Activated CD8-positive, alpha-beta memory T cell treated with anti-CD3 and anti-CD28 coated beads for 1 hour (primary cell): ENCODE measurements at regions not wholly inside any gene's neighbourhood (a gene's known extent, or its start where the extent isn't known, plus 50 kb on each side); places are given as distances from the start of the nearest gene placed in this dataset.

Source experiments
- DNase-seq, 2 donors: peaks; one replicate each; pipeline ENCODE4 v3.0.0-alpha.2; 2020; ENCODE audit warnings: low read depth in 1 of 2; ENCODE audit errors: extremely low read depth in 1 of 2

DNA sequence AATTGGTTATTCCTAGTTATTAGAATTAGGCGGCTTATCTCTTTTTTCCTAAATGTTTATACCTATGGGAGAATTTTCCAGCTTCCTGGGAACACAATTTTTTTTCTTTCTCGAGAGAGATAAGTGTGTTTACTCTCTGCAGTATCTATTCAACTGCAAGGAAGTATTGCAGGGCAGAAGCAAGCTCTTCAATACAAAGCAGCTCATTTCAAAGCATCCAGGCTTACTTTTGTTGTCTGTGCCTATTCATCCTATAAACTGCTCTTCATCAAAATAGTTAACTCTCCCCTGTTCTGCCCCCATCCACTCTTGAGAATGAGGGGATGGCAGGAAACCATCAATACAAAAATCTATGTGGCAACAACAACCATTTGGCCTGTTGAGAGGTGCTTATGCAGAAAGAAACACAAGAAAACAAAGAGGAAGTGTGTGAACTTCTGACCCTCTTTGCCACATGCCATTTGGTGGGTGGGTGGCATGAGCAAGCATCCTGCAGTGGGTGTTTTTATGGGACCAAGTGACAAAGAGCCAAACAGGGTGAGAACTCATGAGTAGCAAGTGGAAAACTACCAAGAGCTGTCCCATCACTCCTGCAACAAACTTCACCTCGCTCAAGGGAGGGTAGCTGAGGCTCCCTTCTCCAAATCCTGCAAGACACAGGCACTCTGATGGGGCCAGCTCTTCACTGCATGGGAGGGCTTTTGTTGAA lies 50.6 kb upstream of the MRPS6 start:
- DNase-seq, result no peak

DNA sequence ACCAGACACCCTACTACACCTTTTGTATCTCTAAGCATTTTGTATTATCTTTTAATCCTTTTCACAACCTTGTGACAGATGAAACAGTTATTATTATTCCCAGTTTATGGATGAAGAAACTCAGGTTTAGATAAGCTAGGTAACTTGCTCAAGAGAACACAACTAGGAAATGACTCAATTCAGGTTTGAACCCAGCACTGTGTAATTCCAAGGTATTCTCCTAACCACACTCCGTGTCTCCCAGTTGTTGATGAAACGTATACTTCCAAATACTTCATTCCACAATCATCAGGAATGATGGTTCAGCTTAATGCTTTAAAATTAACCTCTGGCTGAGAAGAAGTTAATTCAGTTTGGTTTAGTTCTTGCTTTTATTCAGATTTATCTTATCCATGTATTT lies 51.7 kb upstream of the MRPS6 start:
- DNase-seq, result no peak

- DNase-seq, result no peak
Measured at GRCh38 chr21:34020983-34021553, 52.3 kb upstream of the MRPS6 start.

GRCh38 chr21:34020005-34020847 lies 53.2 kb upstream of the MRPS6 start:
- DNase-seq, result no peak

DNA sequence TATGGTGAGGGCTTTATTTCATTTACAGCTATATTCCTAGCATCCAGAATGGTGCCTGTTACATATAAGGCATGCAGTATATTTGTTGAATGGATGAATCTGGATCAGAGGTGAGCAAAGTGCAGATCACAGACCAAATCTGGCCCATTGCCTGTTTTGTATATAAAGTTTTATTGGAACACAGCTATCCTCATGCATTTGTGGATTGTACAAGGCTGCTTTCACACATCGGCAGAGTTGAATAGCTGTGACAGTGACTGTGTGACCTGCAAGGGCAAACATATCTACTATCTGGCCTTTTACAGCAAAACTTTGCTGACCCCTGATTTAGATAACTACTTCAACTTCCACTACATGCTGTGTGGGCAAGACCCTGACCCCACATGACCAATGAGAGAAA lies 54.0 kb upstream of the MRPS6 start:
- no peak for DNase-seq

DNA sequence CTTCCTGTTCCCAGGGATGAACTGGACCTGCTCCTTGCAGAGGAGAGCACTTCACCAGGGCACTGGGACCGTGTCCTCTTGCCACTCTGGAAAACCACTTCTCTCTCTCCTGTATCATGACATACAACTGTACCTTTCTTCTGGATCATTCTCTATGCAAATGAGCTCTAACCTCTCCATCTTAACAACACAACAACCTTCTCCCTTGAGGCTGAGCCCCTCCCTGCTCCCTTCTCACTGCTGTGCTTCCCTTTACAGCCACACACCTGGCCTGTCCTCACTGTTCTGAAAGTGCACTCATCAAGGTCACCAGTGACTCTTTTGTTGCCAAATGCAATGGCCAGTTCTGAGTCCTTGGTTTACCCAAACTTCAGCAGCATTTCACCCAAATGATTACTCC lies 54.5 kb upstream of the MRPS6 start:
- DNase-seq, result no peak

GRCh38 chr21:34018185-34018584 lies 55.2 kb upstream of the MRPS6 start:
- no peak for DNase-seq

DNA sequence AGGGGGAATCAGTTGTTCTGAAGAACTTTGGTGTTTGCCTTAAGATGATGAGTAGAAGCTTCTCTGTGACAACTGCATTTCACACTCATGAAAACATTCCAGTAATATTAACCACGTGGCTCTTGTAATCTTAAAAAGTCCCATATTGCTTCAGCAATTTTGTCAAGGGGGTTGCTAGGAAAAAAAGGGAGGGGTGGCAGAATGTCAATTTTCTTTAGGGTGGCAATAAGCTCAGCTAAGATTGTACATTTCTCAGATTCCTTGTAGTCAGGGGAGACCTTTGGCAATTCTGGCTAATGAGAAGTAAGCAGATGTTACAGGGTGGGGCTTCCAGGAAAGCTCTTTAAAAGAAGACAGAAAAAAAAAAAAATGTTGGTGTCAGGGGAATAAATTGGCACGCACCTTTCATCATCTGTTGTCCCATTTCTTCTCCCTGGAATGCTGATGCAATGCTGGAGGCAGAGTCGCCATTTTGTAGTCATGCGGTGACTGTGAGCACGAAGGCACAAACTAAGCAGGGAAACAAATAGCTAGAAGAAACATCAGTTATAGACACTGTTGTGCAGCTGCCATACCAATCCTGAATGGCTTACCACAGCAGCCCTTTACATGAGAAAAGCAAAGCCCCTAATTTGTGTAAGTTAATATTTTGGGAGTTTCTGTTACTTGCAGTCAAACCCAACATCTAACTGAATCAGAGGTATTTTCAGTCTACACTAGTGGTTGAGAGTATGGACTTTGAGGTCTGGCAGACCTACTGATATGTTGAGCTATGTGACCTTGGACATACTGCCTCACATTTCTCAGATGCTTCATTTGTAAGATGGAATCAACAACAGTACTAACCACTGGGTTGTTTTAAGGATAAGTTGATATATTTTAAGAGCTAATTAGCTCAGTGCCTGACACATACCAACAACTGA lies 56.1 kb upstream of the MRPS6 start:
- DNase-seq, result no peak

DNA sequence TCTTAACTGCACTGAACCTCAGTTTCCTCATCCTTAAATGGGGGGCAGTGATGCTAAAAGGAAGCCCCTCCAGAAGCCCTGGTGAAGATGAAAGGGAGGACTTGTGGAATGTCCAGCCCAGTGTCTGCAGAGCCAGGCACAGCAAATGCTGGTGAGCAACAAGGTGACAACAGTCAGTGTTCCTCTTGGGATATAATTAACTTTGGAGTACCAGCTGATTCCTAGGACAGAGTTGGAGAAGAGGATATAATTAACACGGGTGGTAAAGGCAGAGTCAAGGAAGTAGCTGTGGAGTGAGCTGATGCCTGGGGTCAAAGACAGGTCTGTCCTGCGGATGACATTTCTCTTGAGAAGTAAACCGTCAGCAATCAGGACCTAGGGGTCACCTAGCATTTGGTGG lies 60.7 kb upstream of the MRPS6 start:
- DNase-seq, result no peak

DNA sequence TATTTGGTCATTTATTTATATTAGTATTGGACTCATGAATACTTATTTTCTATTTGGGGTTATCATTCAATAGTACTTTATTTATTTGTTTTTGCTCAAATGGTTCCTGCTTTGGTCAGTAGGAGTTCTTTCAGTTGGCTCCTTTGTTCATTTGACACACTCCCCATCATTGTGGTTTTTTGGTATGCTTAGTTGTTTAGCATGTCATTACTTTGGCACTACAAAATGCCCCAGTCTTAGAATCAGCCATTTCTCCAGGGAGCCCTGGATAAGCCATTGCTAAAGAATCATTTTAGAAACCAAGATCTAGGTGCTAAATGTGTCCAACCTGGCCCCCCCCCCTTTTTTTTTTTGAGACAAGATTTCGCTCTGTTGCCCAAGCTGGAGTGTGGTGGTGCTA lies 61.7 kb upstream of the MRPS6 start:
- DNase-seq, result no peak

DNA sequence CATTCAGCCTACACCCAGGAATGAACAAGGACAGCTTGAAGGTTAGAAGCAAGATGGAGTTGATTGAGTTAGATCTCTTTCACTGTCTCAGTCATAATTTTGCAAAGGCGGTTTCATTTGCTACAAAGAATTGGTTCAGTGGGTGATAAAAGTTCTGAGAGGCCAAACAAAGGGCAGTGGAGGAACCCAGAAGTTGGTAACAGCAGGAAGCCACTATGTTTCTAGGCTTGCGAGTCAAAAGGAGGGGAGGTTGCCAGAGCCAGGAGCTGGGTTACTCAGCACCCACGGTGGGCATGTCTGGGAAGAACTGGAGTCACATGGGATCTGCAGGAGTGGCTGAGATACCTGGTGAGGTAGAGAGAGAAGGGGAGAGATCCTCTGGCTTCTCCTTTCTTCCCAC lies 64.2 kb upstream of the MRPS6 start:
- DNase-seq, result no peak

DNA sequence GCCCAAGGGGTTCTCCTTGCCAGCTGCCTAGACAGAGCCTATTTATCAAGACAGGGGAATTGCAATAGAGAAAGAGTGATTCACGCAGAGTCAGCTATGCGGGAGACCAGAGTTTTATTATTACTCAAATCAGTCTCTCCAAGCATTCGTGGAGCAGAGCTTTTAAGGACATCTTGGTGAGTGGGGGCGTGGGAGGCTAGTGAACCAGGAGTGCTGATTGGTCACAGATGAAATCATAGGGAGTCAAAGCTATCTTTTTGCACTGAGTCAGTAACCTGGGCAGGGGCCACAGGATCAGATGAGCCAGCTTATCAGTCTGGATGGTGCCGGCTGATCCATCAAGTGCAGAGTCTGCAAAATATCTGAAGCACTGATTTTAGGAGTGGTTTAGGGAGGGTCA lies 64.8 kb upstream of the MRPS6 start:
- DNase-seq, result no peak

DNA sequence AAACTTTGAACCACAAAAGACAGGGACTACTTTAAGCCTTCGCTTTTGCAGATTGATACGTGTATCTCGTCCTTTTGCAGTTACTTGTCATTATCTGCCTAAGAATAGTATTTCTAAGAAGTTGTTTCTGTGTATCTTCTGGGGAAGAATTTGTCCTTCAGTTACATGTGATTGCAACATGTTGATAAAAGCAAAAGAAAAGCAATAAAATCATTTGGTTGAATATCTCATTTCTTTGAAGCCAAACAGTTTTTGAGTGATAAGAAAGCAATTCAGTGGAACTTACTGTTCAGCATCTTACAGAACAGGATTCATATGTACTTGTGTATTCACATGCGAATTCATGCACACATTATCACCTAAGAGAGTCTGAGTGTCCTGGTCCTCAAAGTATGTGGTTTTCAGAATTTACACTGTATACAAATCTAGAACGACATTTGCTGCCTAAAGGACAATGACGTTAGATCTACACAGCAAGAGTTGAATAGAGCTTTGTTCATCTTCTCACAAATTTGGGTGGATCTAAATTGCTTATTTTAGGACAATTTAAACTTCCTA lies 66.7 kb upstream of the MRPS6 start:
- DNase-seq, result no peak

DNA sequence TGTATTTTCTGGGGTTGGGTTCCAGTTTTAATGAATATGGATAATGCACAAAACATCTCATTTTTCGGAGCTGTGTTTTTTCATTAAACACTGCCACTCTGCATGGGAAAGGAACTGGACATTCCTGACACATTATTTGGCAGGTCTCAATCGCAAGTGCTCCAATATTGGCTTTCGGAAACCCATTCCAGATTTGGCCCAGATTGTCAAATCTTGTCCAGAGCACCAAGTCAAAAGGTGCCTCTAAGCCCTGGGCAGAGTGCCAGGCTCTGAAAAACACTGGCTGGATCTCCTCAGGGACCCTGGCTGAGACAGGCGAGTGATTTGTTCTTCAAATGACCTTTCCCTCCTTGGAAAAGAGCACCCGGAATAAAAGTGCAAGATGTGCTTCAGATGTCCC lies 68.4 kb upstream of the MRPS6 start:
- no peak for DNase-seq

DNA sequence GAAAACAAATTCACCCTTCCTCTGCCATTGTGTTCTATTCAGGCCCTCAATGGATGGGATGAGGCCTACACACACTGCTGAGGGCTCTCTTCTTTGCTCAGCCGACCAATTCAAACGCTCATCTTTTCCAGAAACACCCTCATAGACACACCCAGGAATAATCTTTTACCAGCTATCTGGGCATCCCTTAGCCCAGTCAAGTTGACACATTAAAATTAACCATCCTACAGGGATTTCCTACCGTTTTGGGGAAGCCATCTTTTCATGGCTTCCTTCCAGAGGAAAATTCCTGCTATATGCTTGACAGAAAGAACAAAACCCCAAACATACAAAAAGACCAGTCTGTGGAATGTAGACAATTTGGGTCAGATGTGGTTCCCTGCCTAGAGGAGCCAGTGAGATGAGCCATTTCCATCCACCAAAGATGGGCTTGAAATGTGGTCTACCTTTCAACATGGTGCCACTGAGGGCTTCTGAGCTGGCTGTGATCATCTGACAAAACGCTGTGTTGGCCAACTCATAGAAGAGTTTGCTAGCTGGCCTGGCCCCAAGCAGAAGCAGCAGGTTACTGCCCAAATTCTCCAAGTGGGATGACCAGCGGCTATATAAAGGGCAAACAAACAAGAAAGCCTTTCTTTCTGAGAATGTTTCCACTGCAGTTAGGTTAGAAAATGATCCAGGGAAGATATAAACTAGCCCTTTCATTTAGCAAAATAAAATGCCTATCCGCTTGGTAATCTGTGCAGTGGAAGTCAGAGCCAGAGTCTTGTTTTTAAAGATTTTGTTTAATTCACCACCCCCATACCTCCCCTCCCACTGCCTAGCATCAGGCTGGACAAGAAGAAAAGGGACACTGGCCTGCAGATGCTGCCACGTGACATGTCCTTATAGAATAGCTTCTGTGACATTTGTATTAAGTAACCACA lies 69.1 kb upstream of the MRPS6 start:
- no peak for DNase-seq

DNA sequence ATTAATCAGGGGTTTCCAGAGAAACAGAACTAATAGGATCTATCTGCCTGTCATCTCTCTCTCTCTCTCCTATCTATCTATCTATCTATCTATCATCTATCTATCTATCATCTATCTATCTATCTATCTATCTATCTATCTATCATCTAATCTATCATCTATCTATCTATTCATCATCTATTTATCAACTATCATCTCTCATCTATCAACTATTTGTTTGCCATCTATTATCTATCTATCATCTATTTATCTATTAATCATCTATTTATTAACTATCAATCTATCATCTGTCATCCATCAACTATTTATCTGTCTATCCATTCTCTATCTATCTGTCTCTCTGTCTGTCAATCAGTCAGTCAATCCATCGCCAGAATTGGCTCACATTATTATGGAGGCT lies 70.0 kb upstream of the MRPS6 start:
- DNase-seq, result no peak

GRCh38 chr21:34000375-34000774 lies 73.0 kb upstream of the MRPS6 start:
- DNase-seq, result no peak

DNA sequence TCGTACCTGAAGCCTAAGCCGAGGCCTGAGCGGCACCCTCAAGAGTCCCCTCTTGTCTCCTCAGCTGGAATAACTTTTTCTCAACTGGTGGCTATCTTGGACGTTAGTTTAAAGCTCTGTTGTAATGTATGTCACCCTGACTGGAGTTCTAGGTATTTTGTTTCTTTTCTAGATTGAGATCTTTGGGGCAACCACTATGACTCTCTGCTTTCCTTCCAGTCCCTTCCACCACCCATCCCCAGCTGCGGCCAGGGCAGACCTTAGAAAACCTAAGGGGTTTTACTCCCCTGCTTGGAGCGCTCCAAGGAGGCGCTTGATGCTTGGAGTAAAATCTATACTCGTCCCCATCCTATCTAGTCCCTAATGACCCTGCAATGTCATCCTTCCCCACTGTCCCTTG lies 74.6 kb upstream of the MRPS6 start:
- DNase-seq, result no peak

- no peak for DNase-seq
Measured at GRCh38 chr21:33998402-33998801, 75.0 kb upstream of the MRPS6 start.

DNA sequence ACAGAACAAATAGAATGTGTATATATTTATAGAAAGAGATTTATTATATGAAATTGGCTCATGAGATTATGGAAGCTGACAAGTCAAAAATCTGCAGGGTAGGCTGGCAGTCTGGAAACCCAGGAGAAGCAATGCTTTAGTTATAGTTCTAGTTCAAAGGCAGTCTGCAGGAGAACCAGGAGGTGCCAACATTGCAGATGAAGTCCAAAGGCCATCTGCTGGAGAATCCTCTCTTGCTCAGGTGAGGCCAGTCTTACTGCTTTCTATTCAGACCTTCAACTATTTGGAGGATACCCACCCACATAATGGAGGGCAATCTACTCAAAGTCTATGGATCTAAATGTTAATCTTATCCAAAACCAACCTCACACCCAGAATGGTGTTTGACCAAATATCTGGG lies 75.9 kb upstream of the MRPS6 start:
- no peak for DNase-seq
